ENCODE measurements at regions not wholly inside any gene's neighbourhood (a gene's known extent, or its start where the extent isn't known, plus 50 kb on each side); places are given as distances from the start of the nearest gene placed in this dataset.

GRCh38 chr16:60279061-60279665, 1545.0 kb upstream of the GOT2 start (continued):
- TF ChIP-seq REST (IDR thresholded peaks at IDR 0.05; ENCODE audit: low read depth, low read length) (no peak), SMAD5 (IDR thresholded peaks at IDR 0.05; ENCODE audit: low read depth) (no peak), ATF2 (IDR thresholded peaks at IDR 0.05; ENCODE audit: low read length) (no peak), TARDBP (IDR thresholded peaks at IDR 0.05; ENCODE audit: borderline replicate concordance) (no peak), SRF (IDR thresholded peaks at IDR 0.05; ENCODE audit: low read depth in 2 of 2, low read length in 2 of 2) (no peak)

- Histone ChIP-seq H3K4me3 (no peak overlapping the region), H3K9me3 (replicated peaks; ENCODE audit: control insufficient read depth, insufficient read depth, low read length) (no peaks in the 10 kb centered on the region), H3K27me3 (replicated peaks in 1 of 2; ENCODE audit: control insufficient read depth in 2 of 2, insufficient read depth in 2 of 2, low read length in 1 of 2) (no peaks in the 10 kb centered on the region), H3K9ac (ENCODE audit: control insufficient read depth, insufficient read depth, low read length) (no peak overlapping the region), H4K20me1 (ENCODE audit: control insufficient read depth, insufficient read depth) (no peaks in the 10 kb centered on the region), H3K79me2 (ENCODE audit: control insufficient read depth, insufficient read depth, low read length) (no peaks in the 10 kb centered on the region), H2AFZ (ENCODE audit: control insufficient read depth, low read depth, low read length) (no peak overlapping the region), H3K36me3 (ENCODE audit: control insufficient read depth in 2 of 2, insufficient read depth in 2 of 2, low read length in 1 of 2) (no peaks in the 10 kb centered on the region), H3K27ac (ENCODE audit: control insufficient read depth, insufficient read depth) (no peak overlapping the region), H3K4me2 (ENCODE audit: control insufficient read depth, insufficient read depth) (no peak overlapping the region), H3K4me1 (ENCODE audit: control insufficient read depth, insufficient read depth, low read length) (no peaks in the 10 kb centered on the region)
- ChIA-PET RAD21 (ENCODE audit: unreplicated experiment) (no interaction called here), CTCF (no interaction called here), SMC1A (ENCODE audit: uncharacterized antibody, unreplicated experiment) (no interaction called here), POLR2A (no interaction called here)
- FAIRE-seq = no peak
- BruUV-seq (replicated peaks) = no TSS peak
- 5% methylated on average over 2 of the region's 2 CpGs for WGBS (ENCODE audit: insufficient coverage, insufficient replicate concordance, low lambda C conversion rate, missing lambda C conversion rate)
- TF ChIP-seq ESRRA (IDR thresholded peaks at IDR 0.05; ENCODE audit: low read length) (no peak), TCF12 (IDR thresholded peaks at IDR 0.05; ENCODE audit: low read depth, low read length) (no peak), TCF7 (IDR thresholded peaks at IDR 0.05; ENCODE audit: borderline replicate concordance) (no peak), BCLAF1 (IDR thresholded peaks at IDR 0.05) (no peak)
- ATAC-seq = no peak
- in situ Hi-C loops (cut with MboI) = no loop called here
- intact Hi-C loops (cut with micrococcal nuclease; ENCODE audit: unreplicated experiment) = no loop called here
- DNase-seq (ENCODE audit: low read depth, low spot score) = no peak
Observed at GRCh38 chr16:60274431-60275019, 1540.4 kb upstream of the GOT2 start.
